ENCODE measurements at regions not wholly inside any gene's neighbourhood (a gene's known extent, or its start where the extent isn't known, plus 50 kb on each side); places are given as distances from the start of the nearest gene placed in this dataset.

- H3K9me2 ChIP-seq (ENCODE audit: insufficient read depth, low read length), result no peaks in the 10 kb centered on the region
- H3K4me3 ChIP-seq (ENCODE audit: low read length), result no peak overlapping the region
- no peaks in the 10 kb centered on the region for H3K36me3 ChIP-seq (ENCODE audit: insufficient read depth, low read length)
- H3K9ac ChIP-seq (ENCODE audit: low read length), result no peak overlapping the region
- peaks cover 44% of the 10 kb centered on the region for H3K27me3 ChIP-seq (ENCODE audit: insufficient read depth, low read depth, low read length)
- H3F3A ChIP-seq (ENCODE audit: insufficient read depth, low read length, poor library complexity, severe bottlenecking), result peaks cover 8% of the 10 kb centered on the region
- H3K27ac ChIP-seq (ENCODE audit: low read length), result no peak overlapping the region
- no peak overlapping the region for H2AFZ ChIP-seq (ENCODE audit: low read depth, low read length)
- no peaks in the 10 kb centered on the region for H3K79me2 ChIP-seq (replicated peaks; ENCODE audit: insufficient read depth, low read length)
- TF ChIP-seq TAF1 (IDR thresholded peaks at IDR 0.05; ENCODE audit: low read depth) (no peak), SMC3 (conservative IDR thresholded peaks at IDR 0.05; ENCODE audit: poor library complexity) (no peak), RAD21 (conservative IDR thresholded peaks at IDR 0.05) (no peak), REST (IDR thresholded peaks at IDR 0.05; ENCODE audit: borderline replicate concordance) (no peak), MXI1 (conservative IDR thresholded peaks at IDR 0.05; ENCODE audit: poor library complexity, severe bottlenecking) (no peak), CTCF (IDR thresholded peaks at IDR 0.05; ENCODE audit: poor library complexity, severe bottlenecking) (no peak), EP300 (conservative IDR thresholded peaks at IDR 0.05; ENCODE audit: poor library complexity, severe bottlenecking) (no peak), EZH2 (IDR thresholded peaks at IDR 0.05; ENCODE audit: borderline replicate concordance, insufficient read depth, low read length, poor library complexity, severe bottlenecking) (no peak), POLR2AphosphoS5 (IDR thresholded peaks at IDR 0.05) (no peak)
- H3K4me2 ChIP-seq (ENCODE audit: low read length), result no peak overlapping the region
- no peaks in the 10 kb centered on the region for H3K9me3 ChIP-seq (ENCODE audit: low read length)
- H4K20me1 ChIP-seq (ENCODE audit: insufficient read depth), result no peaks in the 10 kb centered on the region
Measured at GRCh38 chr5:92565673-92566072, 1015.3 kb downstream of the NR2F1-AS1 start.

GRCh38 chr5:92562065-92562464 lies 1019.0 kb downstream of the NR2F1-AS1 start:
- peaks cover 11% of the 10 kb centered on the region for H3F3A ChIP-seq (ENCODE audit: insufficient read depth, low read length, poor library complexity, severe bottlenecking)
- H2AFZ ChIP-seq (ENCODE audit: low read depth, low read length), result no peak overlapping the region
- H4K20me1 ChIP-seq (ENCODE audit: insufficient read depth), result no peaks in the 10 kb centered on the region
- H3K27ac ChIP-seq (ENCODE audit: low read length), result no peak overlapping the region
- H3K4me2 ChIP-seq (ENCODE audit: low read length), result no peak overlapping the region
- no peak for TF ChIP-seq SMC3 (conservative IDR thresholded peaks at IDR 0.05; ENCODE audit: poor library complexity)
- TF ChIP-seq CTCF (IDR thresholded peaks at IDR 0.05; ENCODE audit: poor library complexity, severe bottlenecking), result no peak
- no peak for TF ChIP-seq REST (IDR thresholded peaks at IDR 0.05; ENCODE audit: borderline replicate concordance)
- TF ChIP-seq RAD21 (conservative IDR thresholded peaks at IDR 0.05), result no peak
- TF ChIP-seq TAF1 (IDR thresholded peaks at IDR 0.05; ENCODE audit: low read depth), result no peak
- TF ChIP-seq MXI1 (conservative IDR thresholded peaks at IDR 0.05; ENCODE audit: poor library complexity, severe bottlenecking), result no peak
- no peak for TF ChIP-seq EP300 (conservative IDR thresholded peaks at IDR 0.05; ENCODE audit: poor library complexity, severe bottlenecking)
- TF ChIP-seq EZH2 (IDR thresholded peaks at IDR 0.05; ENCODE audit: borderline replicate concordance, insufficient read depth, low read length, poor library complexity, severe bottlenecking), result no peak
- TF ChIP-seq POLR2AphosphoS5 (IDR thresholded peaks at IDR 0.05), result no peak
- peaks cover 72% of the 10 kb centered on the region for H3K27me3 ChIP-seq (ENCODE audit: insufficient read depth, low read depth, low read length)
- no peaks in the 10 kb centered on the region for H3K79me2 ChIP-seq (replicated peaks; ENCODE audit: insufficient read depth, low read length)
- no peak overlapping the region for H3K9ac ChIP-seq (ENCODE audit: low read length)
- H3K4me3 ChIP-seq (ENCODE audit: low read length), result no peak overlapping the region
- no peaks in the 10 kb centered on the region for H3K36me3 ChIP-seq (ENCODE audit: insufficient read depth, low read length)
- H3K9me2 ChIP-seq (ENCODE audit: insufficient read depth, low read length), result no peaks in the 10 kb centered on the region
- no peaks in the 10 kb centered on the region for H3K9me3 ChIP-seq (ENCODE audit: low read length)
